Umbilical cord (tissue), 1 donor: ENCODE measurements at regions not wholly inside any gene's neighbourhood (a gene's known extent, or its start where the extent isn't known, plus 50 kb on each side); places are given as distances from the start of the nearest gene placed in this dataset.

Experiments
- DNase-seq: peaks from one replicate; pipeline ENCODE4 v3.0.0-alpha.2; 2015; ENCODE audit warnings: low spot score

- DNase-seq: no peak
Measured at GRCh38 chr17:10976401-10976800, 138.5 kb upstream of the PIRT start.

- no peak for DNase-seq
Measured at GRCh38 chr17:10968007-10968406, 130.1 kb upstream of the PIRT start.

DNA sequence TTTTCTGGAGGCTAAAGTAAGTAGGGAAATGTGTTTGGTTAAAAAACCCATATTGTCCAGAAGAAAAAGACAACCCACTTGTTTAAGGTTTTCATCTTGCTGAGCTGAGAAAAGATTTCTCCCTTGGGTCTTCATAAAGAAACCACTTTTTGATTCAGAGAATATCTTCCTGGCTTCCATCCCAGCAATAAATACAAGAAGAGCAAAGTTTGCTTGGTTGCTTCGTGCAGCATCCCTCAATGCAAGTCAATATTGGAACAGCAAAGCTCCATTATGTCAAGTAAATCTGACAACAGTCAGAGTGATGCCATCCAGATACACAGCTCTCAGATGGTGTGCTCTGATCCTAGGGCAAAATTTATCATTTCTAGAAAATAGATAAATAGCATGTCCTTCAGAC is 118.9 kb upstream of the PIRT start:
- DNase-seq: peak; percentile 67

DNA sequence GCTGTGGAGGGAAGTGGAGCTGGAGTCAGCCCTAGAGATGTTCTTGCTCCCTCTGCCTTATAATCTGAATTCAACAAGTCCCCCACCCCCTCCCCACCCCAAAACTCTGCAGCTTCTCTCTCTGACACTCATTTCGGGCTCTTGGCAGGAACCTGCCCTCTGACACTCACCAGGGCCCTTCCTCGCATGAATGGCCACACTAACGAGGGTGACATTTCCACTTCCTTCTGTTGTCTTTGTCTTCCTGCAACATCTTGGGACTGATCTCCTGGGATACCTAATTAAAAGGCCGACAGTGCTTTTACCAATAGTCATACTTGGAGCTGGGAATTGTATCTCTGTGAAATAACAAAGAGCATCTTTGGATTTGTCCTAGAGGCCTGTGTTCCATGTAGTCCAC is 106.9 kb upstream of the PIRT start:
- no peak for DNase-seq

DNA sequence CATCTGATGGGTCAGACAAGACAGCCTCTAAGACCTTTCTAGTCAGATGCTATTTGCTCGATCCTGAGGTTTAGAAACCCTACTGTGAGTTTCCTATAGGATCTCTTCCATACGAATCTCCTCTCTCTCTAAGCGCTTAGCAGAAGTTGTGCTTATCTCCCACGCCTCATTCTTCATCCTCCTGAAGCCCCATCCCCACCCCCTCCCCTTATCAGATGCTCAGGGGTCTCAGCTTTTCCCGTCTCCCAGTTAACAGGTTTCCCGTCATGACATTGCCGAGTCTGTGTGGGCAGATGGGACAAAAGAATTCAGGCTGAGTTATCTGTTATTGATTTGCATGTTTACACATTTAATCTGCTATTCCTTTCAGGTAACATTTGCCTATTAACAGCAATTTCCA is 99.0 kb upstream of the PIRT start:
- no peak for DNase-seq

GRCh38 chr17:10932938-10933337 is 95.1 kb upstream of the PIRT start:
- DNase-seq: no peak

DNA sequence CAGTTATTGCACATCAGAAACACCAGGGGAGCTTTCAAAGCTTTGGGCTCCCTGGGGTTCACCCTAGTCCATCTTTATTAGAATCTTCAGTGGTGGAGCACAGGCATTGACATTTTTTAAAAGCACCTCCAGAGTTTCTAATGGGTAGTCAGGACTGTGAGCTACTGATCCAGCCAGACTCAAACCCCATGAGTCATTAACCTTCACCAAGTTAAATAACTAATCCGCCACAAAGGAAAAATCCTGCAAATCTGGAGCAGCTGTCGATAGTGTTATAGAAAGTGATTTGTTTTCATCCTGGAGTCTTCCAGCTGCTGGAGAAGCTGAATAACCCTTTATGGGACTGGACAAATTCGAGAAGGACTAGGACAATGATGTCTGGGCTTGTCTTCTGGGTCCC is 93.2 kb upstream of the PIRT start:
- peak; percentile 6 for DNase-seq

- DNase-seq: no peak
Measured at GRCh38 chr17:10927712-10928111, 89.8 kb upstream of the PIRT start.

- DNase-seq: no peak
Measured at GRCh38 chr17:10920558-10921108, 82.7 kb upstream of the PIRT start.

DNA sequence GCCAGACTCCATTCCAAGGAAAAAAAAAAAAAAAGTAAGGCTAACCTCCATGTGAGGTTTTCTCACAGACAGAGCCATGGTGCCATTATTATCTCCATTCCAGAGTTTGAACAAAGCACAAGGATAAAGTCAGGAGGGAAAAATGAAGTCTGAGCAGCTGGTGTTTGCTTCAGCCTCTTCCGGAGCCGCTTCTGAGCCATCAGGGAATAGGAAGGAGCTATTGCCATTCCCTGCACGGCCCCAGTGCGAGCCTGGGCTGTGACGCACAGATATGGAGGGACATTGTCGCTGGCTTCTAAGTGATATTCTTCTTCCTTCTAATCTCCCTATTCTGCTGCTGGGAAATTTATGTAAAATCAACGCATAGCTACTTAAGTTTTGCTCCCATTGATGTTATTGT is 69.5 kb upstream of the PIRT start:
- no peak for DNase-seq

DNA sequence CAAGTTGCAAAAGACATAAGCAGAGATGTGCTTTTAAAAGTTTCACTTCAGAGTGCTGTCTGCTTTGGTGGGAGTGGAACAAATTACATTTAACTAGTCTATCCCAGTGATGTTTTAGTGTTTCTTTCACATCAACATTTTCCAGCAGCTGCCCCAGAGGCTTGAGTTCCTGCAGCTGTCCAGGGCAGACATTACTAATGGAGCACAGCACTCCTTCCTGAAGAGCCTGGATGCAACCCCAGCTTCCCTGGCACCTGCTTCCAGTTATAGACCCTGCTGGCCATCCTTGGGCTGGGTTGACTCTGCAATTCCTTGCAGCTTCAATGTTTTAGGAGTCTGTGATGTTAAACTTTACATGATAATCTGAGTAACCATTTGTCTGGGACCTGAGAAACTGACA is 61.4 kb upstream of the PIRT start:
- DNase-seq: no peak

GRCh38 chr17:10894220-10894619 is 56.3 kb upstream of the PIRT start:
- no peak for DNase-seq

DNA sequence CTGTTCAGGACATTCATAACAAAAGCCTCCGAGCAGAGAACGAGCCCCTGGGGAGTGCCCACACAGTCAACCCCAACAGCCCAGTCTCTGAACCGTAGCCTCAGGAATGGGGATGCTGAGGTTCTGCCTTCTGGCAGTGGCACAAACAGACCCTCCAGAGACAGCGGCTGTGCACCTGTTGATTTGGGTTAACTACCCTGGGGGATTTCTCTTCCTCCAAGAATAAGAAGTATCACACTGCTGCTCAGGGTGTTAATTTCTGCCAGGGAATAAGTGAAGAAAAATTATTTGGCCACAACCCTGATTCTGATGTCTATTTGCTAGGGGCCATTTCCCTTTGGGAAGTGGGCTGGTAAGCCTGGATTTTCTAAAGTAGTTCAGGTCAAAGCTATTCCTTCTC is 51.0 kb upstream of the PIRT start:
- DNase-seq: no peak
